ENCODE measurements at regions not wholly inside any gene's neighbourhood (a gene's known extent, or its start where the extent isn't known, plus 50 kb on each side); places are given as distances from the start of the nearest gene placed in this dataset.

DNA sequence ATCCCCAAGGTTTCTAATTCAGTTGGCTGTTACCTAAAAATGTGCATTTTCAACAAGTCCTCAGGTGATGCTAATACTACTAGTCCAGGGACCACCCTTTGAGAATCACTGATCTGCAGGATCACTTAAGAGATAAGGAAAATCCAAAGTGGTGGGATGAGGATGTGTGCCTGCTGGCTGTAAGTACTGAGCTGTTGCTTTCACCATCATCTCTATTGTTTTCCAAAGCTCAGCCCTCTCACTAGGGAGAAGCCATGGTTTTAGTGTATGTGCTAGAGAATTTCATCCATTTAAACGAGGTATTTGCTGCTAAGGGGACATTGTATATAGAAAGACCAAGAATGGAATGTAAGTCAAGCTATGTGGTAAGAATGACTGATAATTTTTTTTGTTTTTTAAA lies 202.3 kb downstream of the KIF21A start:
- Histone ChIP-seq H3K9me3 (ENCODE audit: low read depth) (no peaks in the 10 kb centered on the region), H3K4me3 (no peak overlapping the region), H3K4me1 (ENCODE audit: low read depth) (no peaks in the 10 kb centered on the region), H3K27me3 (no peaks in the 10 kb centered on the region), H3K36me3 (no peaks in the 10 kb centered on the region), H3K27ac (no peak overlapping the region)
- no peak for DNase-seq (ENCODE audit: low read depth in 1 of 2, low spot score in 1 of 2)
- TF ChIP-seq, protein P1, sequence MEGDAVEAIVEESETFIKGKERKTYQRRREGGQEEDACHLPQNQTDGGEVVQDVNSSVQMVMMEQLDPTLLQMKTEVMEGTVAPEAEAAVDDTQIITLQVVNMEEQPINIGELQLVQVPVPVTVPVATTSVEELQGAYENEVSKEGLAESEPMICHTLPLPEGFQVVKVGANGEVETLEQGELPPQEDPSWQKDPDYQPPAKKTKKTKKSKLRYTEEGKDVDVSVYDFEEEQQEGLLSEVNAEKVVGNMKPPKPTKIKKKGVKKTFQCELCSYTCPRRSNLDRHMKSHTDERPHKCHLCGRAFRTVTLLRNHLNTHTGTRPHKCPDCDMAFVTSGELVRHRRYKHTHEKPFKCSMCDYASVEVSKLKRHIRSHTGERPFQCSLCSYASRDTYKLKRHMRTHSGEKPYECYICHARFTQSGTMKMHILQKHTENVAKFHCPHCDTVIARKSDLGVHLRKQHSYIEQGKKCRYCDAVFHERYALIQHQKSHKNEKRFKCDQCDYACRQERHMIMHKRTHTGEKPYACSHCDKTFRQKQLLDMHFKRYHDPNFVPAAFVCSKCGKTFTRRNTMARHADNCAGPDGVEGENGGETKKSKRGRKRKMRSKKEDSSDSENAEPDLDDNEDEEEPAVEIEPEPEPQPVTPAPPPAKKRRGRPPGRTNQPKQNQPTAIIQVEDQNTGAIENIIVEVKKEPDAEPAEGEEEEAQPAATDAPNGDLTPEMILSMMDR (IDR thresholded peaks at IDR 0.05; ENCODE audit: low read depth, low read length), result no peak

DNA sequence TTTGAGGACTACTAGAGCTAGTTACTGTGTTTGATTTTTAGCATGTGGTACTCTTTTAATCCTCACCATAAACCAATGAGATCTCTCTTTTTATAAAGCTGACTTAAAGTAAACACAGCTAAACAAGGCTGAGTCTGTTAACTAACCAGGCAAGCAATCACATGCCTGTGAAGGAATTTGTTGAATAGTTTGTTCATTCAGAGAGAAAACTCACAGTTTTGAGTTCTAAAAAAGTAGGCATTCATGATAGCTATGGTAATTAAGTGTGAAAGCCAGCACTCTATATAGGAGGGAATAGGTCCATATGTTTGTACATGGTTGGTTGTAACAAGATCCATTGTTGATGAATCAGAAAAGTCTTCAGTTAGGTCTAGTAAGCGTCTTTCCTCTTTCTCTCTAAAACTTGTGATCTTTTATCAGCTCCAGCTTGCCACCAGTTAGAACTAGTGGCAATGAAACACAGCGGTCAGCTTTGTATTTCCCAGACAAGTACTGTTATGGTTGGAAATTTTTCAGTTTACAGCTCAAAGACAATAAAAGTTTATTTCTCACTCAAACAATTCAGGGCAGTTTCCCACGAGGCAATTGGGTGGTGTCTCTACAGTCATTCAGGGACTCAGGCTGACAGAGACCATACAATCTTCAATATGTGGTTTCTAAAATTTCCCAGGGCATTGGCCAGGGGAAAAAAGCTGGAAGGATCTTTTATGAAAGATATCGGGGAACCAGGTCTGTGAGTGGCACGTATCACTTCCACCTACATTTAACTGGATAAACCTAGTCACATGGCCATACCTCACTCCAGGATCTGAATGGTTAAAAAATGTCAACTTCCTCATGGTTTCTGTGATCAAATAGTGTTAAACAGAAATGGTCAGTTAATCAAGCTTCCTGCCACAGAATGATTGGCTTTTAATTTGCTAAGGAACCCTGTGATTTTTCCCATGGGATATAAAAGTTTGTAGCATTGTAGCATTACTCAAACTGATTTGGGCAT lies 203.1 kb downstream of the KIF21A start:
- Histone ChIP-seq H3K9me3 (ENCODE audit: low read depth) (no peaks in the 10 kb centered on the region), H3K27me3 (no peaks in the 10 kb centered on the region), H3K27ac (no peak overlapping the region), H3K4me1 (ENCODE audit: low read depth) (no peaks in the 10 kb centered on the region), H3K4me3 (no peak overlapping the region), H3K36me3 (no peaks in the 10 kb centered on the region)
- no peak for DNase-seq (ENCODE audit: low read depth in 1 of 2, low spot score in 1 of 2)
- TF ChIP-seq, protein P1 (IDR thresholded peaks at IDR 0.05; ENCODE audit: low read depth, low read length), result no peak

DNA sequence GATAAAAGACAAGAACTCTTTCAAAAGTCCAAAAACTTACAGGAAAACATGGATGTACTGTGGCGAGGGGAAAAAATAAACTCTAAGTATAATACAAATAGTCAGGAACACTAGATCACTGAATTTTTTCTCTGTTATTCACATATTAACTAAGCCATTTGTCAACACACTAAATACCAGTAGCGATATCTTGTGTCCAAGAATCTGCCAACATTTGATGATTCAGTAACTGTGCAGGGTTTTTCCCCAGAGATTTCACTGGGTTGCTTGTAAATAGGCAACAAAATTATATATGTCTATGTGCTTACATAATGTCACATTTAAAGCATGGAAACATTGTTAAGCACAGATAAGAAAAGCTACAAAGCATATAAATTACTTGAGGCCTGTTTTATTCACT lies 205.9 kb downstream of the KIF21A start:
- no peaks in the 10 kb centered on the region for H3K9me3 ChIP-seq (ENCODE audit: low read depth)
- no peaks in the 10 kb centered on the region for H3K27me3 ChIP-seq
- no peaks in the 10 kb centered on the region for H3K36me3 ChIP-seq
- TF ChIP-seq, protein P1 (IDR thresholded peaks at IDR 0.05; ENCODE audit: low read depth, low read length), result no peak
- peak in 1 of 2 donors; percentile 83 for DNase-seq (ENCODE audit: low read depth in 1 of 2, low spot score in 1 of 2)
- H3K4me1 ChIP-seq (ENCODE audit: low read depth), result no peaks in the 10 kb centered on the region
- H3K4me3 ChIP-seq, result no peak overlapping the region
- H3K27ac ChIP-seq, result no peak overlapping the region

DNA sequence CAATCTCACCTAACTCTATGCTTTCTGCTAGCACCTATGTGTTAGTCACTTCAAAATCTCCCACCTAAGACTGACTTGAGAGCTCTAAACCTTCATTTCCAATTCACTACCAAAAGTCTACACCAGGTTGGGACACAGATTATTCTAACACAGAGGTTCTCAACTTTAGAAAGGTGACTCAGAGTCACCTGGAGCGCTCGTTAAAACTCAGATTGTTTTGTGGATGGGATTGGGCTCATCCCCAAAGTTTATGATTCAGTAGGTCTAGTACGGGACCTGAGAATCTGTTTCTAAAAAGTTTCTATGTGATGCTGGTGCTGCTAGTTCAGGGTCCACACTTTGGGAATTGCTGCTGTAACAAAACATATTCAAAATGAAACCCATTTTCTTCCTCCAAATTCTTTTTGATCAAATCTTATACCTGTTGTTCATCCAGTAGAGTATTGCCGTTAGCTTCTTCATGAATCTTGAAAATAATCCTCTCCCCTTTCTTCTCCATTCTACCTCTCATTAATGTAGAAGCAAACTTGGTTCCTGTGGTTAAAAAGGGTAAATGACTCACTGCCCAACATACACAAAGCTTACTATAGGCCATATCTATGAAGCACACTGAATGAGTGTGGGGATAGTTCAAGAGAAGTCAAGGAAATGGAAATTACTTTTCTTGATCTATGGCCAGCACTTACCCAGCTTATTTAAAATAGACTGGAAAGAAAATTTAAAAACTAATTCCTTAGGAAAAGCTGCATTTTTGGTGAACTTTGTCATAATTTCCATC lies 206.7 kb downstream of the KIF21A start:
- peak in 1 of 2 donors; percentile 48 for DNase-seq (ENCODE audit: low read depth in 1 of 2, low spot score in 1 of 2)
- TF ChIP-seq, protein P1 (IDR thresholded peaks at IDR 0.05; ENCODE audit: low read depth, low read length), result no peak
- Histone ChIP-seq H3K27ac (no peak overlapping the region), H3K4me1 (ENCODE audit: low read depth) (no peaks in the 10 kb centered on the region), H3K4me3 (no peak overlapping the region), H3K9me3 (ENCODE audit: low read depth) (no peaks in the 10 kb centered on the region), H3K36me3 (no peaks in the 10 kb centered on the region), H3K27me3 (no peaks in the 10 kb centered on the region)

DNA sequence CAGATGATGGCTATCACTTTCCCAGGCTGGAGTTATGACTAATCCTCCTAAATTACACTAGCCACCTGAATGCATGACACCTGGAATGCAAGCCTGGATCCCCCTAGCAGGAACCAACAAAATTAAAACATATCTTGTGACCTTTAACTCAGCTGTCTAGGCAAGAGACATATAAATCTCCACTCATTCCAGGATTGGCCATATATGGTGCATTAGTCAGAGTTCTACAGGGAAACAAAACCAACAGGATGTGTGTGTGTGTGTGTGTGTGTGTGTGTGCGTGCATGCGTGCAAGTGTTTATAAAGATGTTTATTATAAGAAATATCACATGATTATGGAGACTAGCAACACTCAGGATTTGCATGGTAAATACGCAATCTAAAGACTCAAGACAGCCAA lies 212.8 kb downstream of the KIF21A start:
- H3K27ac ChIP-seq, result no peak overlapping the region
- DNase-seq (ENCODE audit: low read depth in 1 of 2, low spot score in 1 of 2), result peak in 1 of 2 donors; percentile 32

More for the DNA sequence above, 212.8 kb downstream of the KIF21A start:
- no peaks in the 10 kb centered on the region for H3K4me1 ChIP-seq (ENCODE audit: low read depth)
- TF ChIP-seq, protein P1 (IDR thresholded peaks at IDR 0.05; ENCODE audit: low read depth, low read length), result no peak
- H3K4me3 ChIP-seq, result no peak overlapping the region
- H3K36me3 ChIP-seq, result no peaks in the 10 kb centered on the region
- H3K27me3 ChIP-seq, result no peaks in the 10 kb centered on the region
- no peaks in the 10 kb centered on the region for H3K9me3 ChIP-seq (ENCODE audit: low read depth)
